Transverse colon (tissue), 4 donors: ENCODE measurements at regions not wholly inside any gene's neighbourhood (a gene's known extent, or its start where the extent isn't known, plus 50 kb on each side); places are given as distances from the start of the nearest gene placed in this dataset.

Experiments used
- DNase-seq: peaks from one replicate; pipeline ENCODE4 v3.0.0-alpha.2; 2019
- H3K27ac ChIP-seq, 4 donors: fragments of 200-600 bp; sonication (generic); 2 replicates each; pipeline ENCODE4 v1.5.1; 2016 to 2018; ENCODE audit warnings: inconsistent platforms in 4 of 4
- H3K27me3 ChIP-seq: fragments of 200-600 bp; sonication (generic); 2 replicates; pipeline ENCODE4 v1.5.1; 2017; ENCODE audit warnings: inconsistent platforms
- H3K36me3 ChIP-seq, 4 donors: fragments of 200-600 bp; sonication (generic); 2 replicates each; pipeline ENCODE4 v1.5.1; 2017 to 2019; ENCODE audit warnings: inconsistent platforms in 4 of 4
- H3K4me1 ChIP-seq, 4 donors: fragments of 200-600 bp; sonication (generic); 2 replicates each; pipeline ENCODE4 v1.5.1; 2017 to 2020; ENCODE audit warnings: inconsistent platforms in 4 of 4
- H3K4me3 ChIP-seq, 4 donors: fragments of 200-600 bp; sonication (generic); 1 replicate in 1 of 4; 2 replicates in 3 of 4; pipeline versions ENCODE4 v1.5.1 to v1.6.1; 2017 to 2019; ENCODE audit warnings: inconsistent platforms in 4 of 4
- H3K9me3 ChIP-seq, 2 donors: fragments of 200-600 bp; sonication (generic); 2 replicates each; pipeline ENCODE4 v1.5.1; 2017 to 2019; ENCODE audit warnings: inconsistent platforms in 2 of 2
- EP300 ChIP-seq: sonication (generic); formaldehyde crosslinking; IDR thresholded peaks from one replicate; pipeline ENCODE4 v1.6.1; 2017; ENCODE audit warnings: antibody characterized with exemption, low read depth
- POLR2A ChIP-seq: fragments of 450-650 bp; IDR thresholded peaks from one replicate; pipeline ENCODE4 v1.6.1; 2016; ENCODE audit warnings: antibody characterized with exemption, mild to moderate bottlenecking, moderate library complexity
- POLR2AphosphoS5 ChIP-seq, 3 donors: sonication (generic); formaldehyde crosslinking; IDR thresholded peaks; one replicate each; pipeline ENCODE4 v1.6.1; 2016; ENCODE audit warnings: antibody characterized with exemption in 3 of 3
- whole genome bisulfite sequencing, 2 donors: methylation state at CpG; one replicate each; pipeline ENCODE4 v1.1.5; 2018; ENCODE audit warnings: low coverage in 1 of 2; 5-methylcytosine and 5-hydroxymethylcytosine counted together
- in situ Hi-C, 4 donors: fragments of 200-750 bp; cut with MboI; loops; one replicate each; pipeline versions ENCODE4 v1.15.0 to v1.15.1; 2017; ENCODE audit warnings: low sequenced_read_pairs in 3 of 4, low pct_ligation_motif_present in 1 of 4, low pct_unique_long_range_greater_than_20kb in 1 of 4
- intact Hi-C: fragments of 100-400 bp; cut with DNase I; formaldehyde crosslinking; loops from one replicate; pipeline ENCODE4 v1.15.1; 2023; ENCODE audit warnings: low total_unique reads
- TF ChIP-seq, protein P1 (sequence below), 5 experiments: fragments of 200-600 bp in 3 of 5; fragments of 450-650 bp in 2 of 5; sonication (generic) in 3 of 5; IDR thresholded peaks; 1 replicate in 2 of 5; 2 replicates in 3 of 5; pipeline ENCODE4 v1.5.1; 2016 to 2017; ENCODE audit warnings: antibody characterized with exemption in 5 of 5, inconsistent platforms in 3 of 5, mild to moderate bottlenecking in 2 of 5, moderate library complexity in 1 of 5

- 60 to 64% methylated on average over 3 to 4 of the region's 4 CpGs for WGBS, 2 donors
- in situ Hi-C loops, result no loop called here
- DNase-seq, result no peak
Measured at GRCh38 chr4:126718136-126718535, 914.6 kb upstream of the INTU start.

DNA sequence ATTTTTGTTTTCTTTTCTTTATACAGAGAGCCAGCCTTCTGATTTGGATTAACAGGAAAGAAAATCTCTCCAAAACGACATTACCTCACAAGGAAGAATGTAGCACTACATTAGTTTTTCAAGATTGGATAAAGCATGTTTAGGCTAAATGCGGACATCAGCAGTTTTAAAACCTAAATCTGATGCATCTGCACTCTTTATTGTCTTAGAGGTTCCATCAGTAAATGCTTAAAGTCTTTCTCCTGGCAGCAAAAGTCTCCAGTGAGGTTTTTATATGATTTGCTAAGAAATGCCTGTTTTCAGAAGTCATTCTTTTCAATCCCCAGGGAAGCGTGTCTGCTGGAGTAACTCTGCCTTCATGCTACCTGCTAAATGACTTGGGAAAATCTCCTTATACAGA is 912.9 kb upstream of the INTU start:
- Histone ChIP-seq H3K4me1 (no peaks in the 10 kb centered on the region), H3K27me3 (no peaks in the 10 kb centered on the region), H3K36me3 (no peaks in the 10 kb centered on the region), H3K9me3 (no peaks in the 10 kb centered on the region), H3K27ac (no peak overlapping the region), H3K4me3 (no peak overlapping the region)
- in situ Hi-C loops (no loop called here), intact Hi-C loops (no loop called here)
- 68 to 70% methylated on average over 3 of the region's 3 CpGs for WGBS, 2 donors
- no peak for TF ChIP-seq POLR2A
- TF ChIP-seq POLR2AphosphoS5 (IDR thresholded peaks at IDR 0.05), result no peak
- TF ChIP-seq, protein P1, sequence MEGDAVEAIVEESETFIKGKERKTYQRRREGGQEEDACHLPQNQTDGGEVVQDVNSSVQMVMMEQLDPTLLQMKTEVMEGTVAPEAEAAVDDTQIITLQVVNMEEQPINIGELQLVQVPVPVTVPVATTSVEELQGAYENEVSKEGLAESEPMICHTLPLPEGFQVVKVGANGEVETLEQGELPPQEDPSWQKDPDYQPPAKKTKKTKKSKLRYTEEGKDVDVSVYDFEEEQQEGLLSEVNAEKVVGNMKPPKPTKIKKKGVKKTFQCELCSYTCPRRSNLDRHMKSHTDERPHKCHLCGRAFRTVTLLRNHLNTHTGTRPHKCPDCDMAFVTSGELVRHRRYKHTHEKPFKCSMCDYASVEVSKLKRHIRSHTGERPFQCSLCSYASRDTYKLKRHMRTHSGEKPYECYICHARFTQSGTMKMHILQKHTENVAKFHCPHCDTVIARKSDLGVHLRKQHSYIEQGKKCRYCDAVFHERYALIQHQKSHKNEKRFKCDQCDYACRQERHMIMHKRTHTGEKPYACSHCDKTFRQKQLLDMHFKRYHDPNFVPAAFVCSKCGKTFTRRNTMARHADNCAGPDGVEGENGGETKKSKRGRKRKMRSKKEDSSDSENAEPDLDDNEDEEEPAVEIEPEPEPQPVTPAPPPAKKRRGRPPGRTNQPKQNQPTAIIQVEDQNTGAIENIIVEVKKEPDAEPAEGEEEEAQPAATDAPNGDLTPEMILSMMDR (IDR thresholded peaks at IDR 0.05), result no peak
- TF ChIP-seq EP300, result no peak
- DNase-seq, result no peak

More at GRCh38 chr4:126718136-126718535, 914.6 kb upstream of the INTU start:
- no peak overlapping the region for H3K4me3 ChIP-seq
- TF ChIP-seq, protein P1 (IDR thresholded peaks at IDR 0.05), result no peak
- TF ChIP-seq POLR2A (no peak), EP300 (no peak), POLR2AphosphoS5 (IDR thresholded peaks at IDR 0.05) (no peak)
- H3K27me3 ChIP-seq, result no peaks in the 10 kb centered on the region
- H3K36me3 ChIP-seq, result no peaks in the 10 kb centered on the region
- H3K4me1 ChIP-seq, result no peaks in the 10 kb centered on the region
- intact Hi-C loops, result no loop called here
- no peak overlapping the region for H3K27ac ChIP-seq
- no peaks in the 10 kb centered on the region for H3K9me3 ChIP-seq

DNA sequence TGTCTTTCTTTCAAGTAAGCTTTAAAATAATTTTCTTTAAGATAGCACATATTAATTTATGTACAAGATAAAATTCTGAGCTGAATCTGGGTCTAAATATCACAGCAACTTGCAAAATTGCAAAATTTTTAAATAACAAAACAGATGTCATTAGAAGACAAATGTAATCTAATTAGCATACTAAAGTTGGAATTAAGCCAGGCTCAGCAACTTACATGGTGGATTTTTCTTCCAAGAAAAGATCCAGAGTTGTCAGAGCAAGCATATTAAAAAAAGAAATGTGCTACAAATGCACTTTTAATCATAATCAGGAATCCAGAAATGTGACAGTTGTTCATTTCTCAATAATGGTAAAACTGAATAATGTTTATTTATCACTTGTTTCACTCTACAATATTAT is 906.9 kb upstream of the INTU start:
- Histone ChIP-seq H3K4me1 (no peaks in the 10 kb centered on the region), H3K36me3 (no peaks in the 10 kb centered on the region), H3K9me3 (no peaks in the 10 kb centered on the region), H3K4me3 (no peak overlapping the region), H3K27ac (no peak overlapping the region), H3K27me3 (no peaks in the 10 kb centered on the region)
- no peak for DNase-seq
- intact Hi-C loops, result no loop called here
- TF ChIP-seq POLR2A (no peak), POLR2AphosphoS5 (IDR thresholded peaks at IDR 0.05) (no peak), EP300 (no peak)
- TF ChIP-seq, protein P1 (IDR thresholded peaks at IDR 0.05), result no peak
- in situ Hi-C loops, result no loop called here

GRCh38 chr4:126727461-126727860 is 905.3 kb upstream of the INTU start:
- in situ Hi-C loops, result no loop called here

More at GRCh38 chr4:126727461-126727860, 905.3 kb upstream of the INTU start:
- no peaks in the 10 kb centered on the region for H3K27me3 ChIP-seq
- no peak for TF ChIP-seq EP300
- TF ChIP-seq, protein P1 (IDR thresholded peaks at IDR 0.05), result no peak
- TF ChIP-seq POLR2A, result no peak
- TF ChIP-seq POLR2AphosphoS5 (IDR thresholded peaks at IDR 0.05), result no peak
- WGBS, 2 donors, result 60 to 85% methylated on average over 1 of the region's 1 CpG
- H3K36me3 ChIP-seq, result no peaks in the 10 kb centered on the region
- H3K9me3 ChIP-seq, result no peaks in the 10 kb centered on the region
- no peak overlapping the region for H3K4me3 ChIP-seq
- no peaks in the 10 kb centered on the region for H3K4me1 ChIP-seq
- DNase-seq, result no peak
- intact Hi-C loops, result no loop called here
- no peak overlapping the region for H3K27ac ChIP-seq
